ENCODE measurements at regions not wholly inside any gene's neighbourhood (a gene's known extent, or its start where the extent isn't known, plus 50 kb on each side); places are given as distances from the start of the nearest gene placed in this dataset.

- TF ChIP-seq FOXP2 (optimal IDR thresholded peaks at IDR 0.05; ENCODE audit: borderline replicate concordance, extremely low read depth, extremely low read length, insufficient read depth) (no peak), SIN3A (IDR thresholded peaks at IDR 0.05; ENCODE audit: borderline replicate concordance, insufficient read depth, low read length) (no peak)
Measured at GRCh38 chr4:165709516-165709915, 163.5 kb upstream of the TLL1 start.

Data from PFSK-1 (cell line).